Osteoblast (primary cell): ENCODE measurements at regions not wholly inside any gene's neighbourhood (a gene's known extent, or its start where the extent isn't known, plus 50 kb on each side); places are given as distances from the start of the nearest gene placed in this dataset.

Experiments used
- DNase-seq: peaks from one replicate; pipeline ENCODE4 v3.0.0; 2011; ENCODE audit warnings: low spot score, mixed read lengths; ENCODE audit not compliant: insufficient read length; ENCODE audit errors: missing footprints
- H2AFZ ChIP-seq: 2 replicates; pipeline ENCODE4 v1.6.0; 2011; ENCODE audit warnings: mild to moderate bottlenecking, low read length
- H3K27ac ChIP-seq: 2 replicates; pipeline ENCODE4 v1.5.1; 2011; ENCODE audit warnings: mild to moderate bottlenecking, low read depth, low read length, moderate library complexity
- H3K27me3 ChIP-seq: 2 replicates; pipeline ENCODE4 v1.6.0; 2012; ENCODE audit warnings: mild to moderate bottlenecking, control low read depth, inconsistent platforms, low read length, moderate library complexity; ENCODE audit not compliant: insufficient read depth
- H3K36me3 ChIP-seq: 2 replicates; pipeline ENCODE4 v1.5.1; 2011; ENCODE audit warnings: mild to moderate bottlenecking, low read length, control low read depth, moderate library complexity; ENCODE audit not compliant: insufficient read depth
- H3K4me1 ChIP-seq: 2 replicates; pipeline ENCODE4 v1.5.1; 2011; ENCODE audit warnings: mild to moderate bottlenecking, low read length, control low read depth, moderate library complexity; ENCODE audit not compliant: insufficient read depth
- H3K4me2 ChIP-seq: 2 replicates; pipeline ENCODE4 v1.6.0; 2011; ENCODE audit warnings: mild to moderate bottlenecking, low read length; ENCODE audit not compliant: insufficient read depth
- H3K4me3 ChIP-seq: fragments of 200-600 bp; sonication (generic); 3 replicates; pipeline ENCODE4 v1.5.1; 2012; ENCODE audit warnings: mild to moderate bottlenecking, low read length, inconsistent platforms; ENCODE audit not compliant: insufficient read depth
- H3K79me2 ChIP-seq: 2 replicates; pipeline ENCODE4 v1.6.0; 2012; ENCODE audit warnings: mild to moderate bottlenecking, low read length, control low read depth, inconsistent platforms; ENCODE audit not compliant: insufficient read depth
- H3K9me3 ChIP-seq: 2 replicates; pipeline ENCODE4 v1.5.1; 2011; ENCODE audit warnings: low read depth, low read length, control low read depth
- H4K20me1 ChIP-seq: 2 replicates; pipeline ENCODE4 v1.6.0; 2012; ENCODE audit warnings: mild to moderate bottlenecking, low read length, control low read depth; ENCODE audit not compliant: insufficient read depth
- CTCF ChIP-seq: IDR thresholded peaks from 2 replicates; pipeline ENCODE4 v1.5.1; 2011; ENCODE audit warnings: mild to moderate bottlenecking, low read depth, low read length, moderate library complexity; ENCODE audit errors: extremely low read depth

GRCh38 chr3:65037861-65038260 lies 350.1 kb upstream of the ADAMTS9 start:
- Histone ChIP-seq H3K4me2 (no peak overlapping the region), H3K9me3 (no peaks in the 10 kb centered on the region), H3K36me3 (no peaks in the 10 kb centered on the region), H2AFZ (no peak overlapping the region), H3K79me2 (no peaks in the 10 kb centered on the region), H3K27me3 (no peaks in the 10 kb centered on the region), H3K4me3 (no peak overlapping the region), H4K20me1 (no peaks in the 10 kb centered on the region), H3K27ac (no peak overlapping the region), H3K4me1 (no peaks in the 10 kb centered on the region)
- DNase-seq: no peak
- no peak for TF ChIP-seq CTCF

GRCh38 chr3:65035246-65035645 lies 347.4 kb upstream of the ADAMTS9 start:
- Histone ChIP-seq H3K4me2 (no peak overlapping the region), H3K27ac (no peak overlapping the region), H3K79me2 (no peaks in the 10 kb centered on the region), H2AFZ (no peak overlapping the region), H3K27me3 (no peaks in the 10 kb centered on the region), H3K4me1 (no peaks in the 10 kb centered on the region), H3K9me3 (no peaks in the 10 kb centered on the region), H3K4me3 (no peak overlapping the region), H3K36me3 (no peaks in the 10 kb centered on the region), H4K20me1 (no peaks in the 10 kb centered on the region)
- no peak for DNase-seq
- no peak for TF ChIP-seq CTCF

DNA sequence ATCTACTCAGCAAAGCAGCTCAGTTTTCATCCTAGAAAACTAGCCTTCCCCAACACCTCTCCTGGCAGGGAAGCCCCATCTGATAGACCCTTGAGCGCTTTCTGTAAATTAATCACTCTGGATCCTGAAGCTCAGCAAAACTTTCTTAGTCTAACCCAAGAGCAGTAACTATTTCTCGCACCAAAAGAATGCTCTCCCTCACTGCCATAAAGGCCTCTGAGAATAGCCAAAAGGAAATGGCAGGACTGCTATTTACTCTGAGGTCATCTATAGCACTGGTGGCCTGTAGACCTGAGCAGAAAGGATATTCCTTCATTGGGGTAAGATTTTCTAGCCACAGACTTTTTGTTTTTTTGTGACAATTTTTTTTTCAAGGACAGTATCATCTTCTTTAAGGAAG lies 345.8 kb upstream of the ADAMTS9 start:
- Histone ChIP-seq H3K4me3 (no peak overlapping the region), H3K4me1 (no peaks in the 10 kb centered on the region), H4K20me1 (no peaks in the 10 kb centered on the region), H3K79me2 (no peaks in the 10 kb centered on the region), H3K27ac (no peak overlapping the region), H2AFZ (no peak overlapping the region), H3K4me2 (no peak overlapping the region), H3K36me3 (no peaks in the 10 kb centered on the region), H3K27me3 (no peaks in the 10 kb centered on the region), H3K9me3 (no peaks in the 10 kb centered on the region)
- no peak for TF ChIP-seq CTCF
- DNase-seq: no peak

- no peak for DNase-seq
- H3K4me2 ChIP-seq: no peak overlapping the region
- H3K4me3 ChIP-seq: no peak overlapping the region
- H3K79me2 ChIP-seq: no peaks in the 10 kb centered on the region
- TF ChIP-seq CTCF: no peak
- no peaks in the 10 kb centered on the region for H3K27me3 ChIP-seq
- no peaks in the 10 kb centered on the region for H3K9me3 ChIP-seq
- H2AFZ ChIP-seq: no peak overlapping the region
- H3K27ac ChIP-seq: no peak overlapping the region
- H3K36me3 ChIP-seq: no peaks in the 10 kb centered on the region
- no peaks in the 10 kb centered on the region for H3K4me1 ChIP-seq
- H4K20me1 ChIP-seq: no peaks in the 10 kb centered on the region
Measured at GRCh38 chr3:65030847-65031463, 343.2 kb upstream of the ADAMTS9 start.
